Effector memory CD4-positive, alpha-beta T cell (primary cell): ENCODE measurements at regions not wholly inside any gene's neighbourhood (a gene's known extent, or its start where the extent isn't known, plus 50 kb on each side); places are given as distances from the start of the nearest gene placed in this dataset.

Source experiments
- DNase-seq, 3 donors: peaks; one replicate each; pipeline ENCODE4 v3.0.0-alpha.2; 2020
- H3K27ac ChIP-seq: 2 replicates; pipeline ENCODE4 v1.7.0; 2013; ENCODE audit warnings: mild to moderate bottlenecking, low read length, moderate library complexity; ENCODE audit not compliant: insufficient read depth, poor library complexity, severe bottlenecking
- H3K27me3 ChIP-seq: replicated peaks from 2 replicates; pipeline ENCODE4 v1.7.0; 2013; ENCODE audit warnings: mild to moderate bottlenecking, low read length; ENCODE audit not compliant: insufficient read depth, control insufficient read depth, poor library complexity, severe bottlenecking
- H3K36me3 ChIP-seq: 2 replicates; pipeline ENCODE4 v1.7.0; 2013; ENCODE audit warnings: mild to moderate bottlenecking, low read length, moderate library complexity; ENCODE audit not compliant: control insufficient read depth, insufficient read depth
- H3K4me1 ChIP-seq: 2 replicates; pipeline ENCODE4 v1.7.0; 2013; ENCODE audit warnings: low read length, mild to moderate bottlenecking; ENCODE audit not compliant: control insufficient read depth, insufficient read depth, poor library complexity, severe bottlenecking
- H3K4me3 ChIP-seq: 2 replicates; pipeline ENCODE4 v1.7.0; 2013; ENCODE audit warnings: low read length, low read depth, mild to moderate bottlenecking; ENCODE audit not compliant: insufficient read depth, poor library complexity, severe bottlenecking
- H3K9me3 ChIP-seq: 2 replicates; pipeline ENCODE4 v1.7.0; 2013; ENCODE audit warnings: mild to moderate bottlenecking, low read length, moderate library complexity; ENCODE audit not compliant: control insufficient read depth

GRCh38 chr6:164010441-164011103, 596.1 kb downstream of the QKI start:
- Histone ChIP-seq H3K9me3 (no peaks in the 10 kb centered on the region), H3K27me3 (no peaks in the 10 kb centered on the region), H3K4me3 (no peak overlapping the region), H3K36me3 (no peaks in the 10 kb centered on the region), H3K27ac (no peak overlapping the region), H3K4me1 (no peaks in the 10 kb centered on the region)
- DNase-seq: no peak

DNA sequence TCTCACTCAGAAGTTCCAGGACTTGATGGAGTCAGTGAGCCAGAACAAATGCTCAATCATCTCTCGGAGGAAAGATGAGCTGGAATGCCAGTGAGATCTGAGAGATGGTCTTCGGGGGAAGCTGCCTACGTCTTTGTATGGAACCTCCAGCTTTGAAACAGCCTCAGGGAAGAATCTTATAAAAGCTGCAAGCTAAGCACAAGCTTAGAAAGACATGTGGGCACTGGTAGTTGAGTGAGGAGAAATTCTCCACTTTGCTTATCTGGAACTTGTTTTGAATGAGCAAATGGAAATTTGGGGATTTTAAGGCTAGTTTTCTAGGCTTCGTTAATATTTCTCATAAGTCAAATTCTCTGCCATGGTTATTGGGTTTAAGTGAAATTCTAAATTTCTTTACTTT, 594.4 kb downstream of the QKI start:
- no peak for DNase-seq
- H3K4me3 ChIP-seq: no peak overlapping the region
- no peaks in the 10 kb centered on the region for H3K9me3 ChIP-seq
- no peak overlapping the region for H3K27ac ChIP-seq
- H3K4me1 ChIP-seq: no peaks in the 10 kb centered on the region
- H3K27me3 ChIP-seq: no peaks in the 10 kb centered on the region
- no peaks in the 10 kb centered on the region for H3K36me3 ChIP-seq

GRCh38 chr6:164007881-164008280, 593.4 kb downstream of the QKI start:
- no peaks in the 10 kb centered on the region for H3K36me3 ChIP-seq
- H3K9me3 ChIP-seq: no peaks in the 10 kb centered on the region
- no peak overlapping the region for H3K27ac ChIP-seq
- no peak overlapping the region for H3K4me3 ChIP-seq
- H3K27me3 ChIP-seq: no peaks in the 10 kb centered on the region
- DNase-seq: no peak
- H3K4me1 ChIP-seq: no peaks in the 10 kb centered on the region

DNA sequence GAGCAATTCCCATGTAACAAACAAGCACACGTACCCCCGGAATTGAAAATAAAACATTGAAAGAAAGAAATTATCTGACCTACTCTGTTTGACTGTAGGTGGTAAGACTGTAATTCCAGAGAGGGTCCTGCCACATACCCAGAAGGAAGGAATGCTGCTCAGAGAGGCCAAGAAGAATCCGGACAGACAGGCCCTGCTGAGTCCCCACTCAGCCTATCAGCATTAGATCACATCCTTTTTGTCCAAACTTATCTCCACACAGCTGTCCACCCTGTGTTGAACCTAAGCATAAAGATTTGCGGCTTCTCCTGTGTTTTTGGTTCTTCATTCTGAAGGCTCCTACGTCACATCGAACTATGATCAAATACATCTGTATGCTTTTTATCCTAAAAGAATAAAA, 591.9 kb downstream of the QKI start:
- no peaks in the 10 kb centered on the region for H3K27me3 ChIP-seq
- no peak for DNase-seq
- no peak overlapping the region for H3K27ac ChIP-seq
- no peak overlapping the region for H3K4me3 ChIP-seq
- H3K4me1 ChIP-seq: no peaks in the 10 kb centered on the region
- no peaks in the 10 kb centered on the region for H3K9me3 ChIP-seq
- H3K36me3 ChIP-seq: no peaks in the 10 kb centered on the region

- Histone ChIP-seq H3K9me3 (no peaks in the 10 kb centered on the region), H3K36me3 (no peaks in the 10 kb centered on the region), H3K27ac (no peak overlapping the region), H3K4me1 (no peaks in the 10 kb centered on the region), H3K4me3 (no peak overlapping the region), H3K27me3 (no peaks in the 10 kb centered on the region)
- no peak for DNase-seq
Observed at GRCh38 chr6:164005004-164005711, 590.6 kb downstream of the QKI start.

DNA sequence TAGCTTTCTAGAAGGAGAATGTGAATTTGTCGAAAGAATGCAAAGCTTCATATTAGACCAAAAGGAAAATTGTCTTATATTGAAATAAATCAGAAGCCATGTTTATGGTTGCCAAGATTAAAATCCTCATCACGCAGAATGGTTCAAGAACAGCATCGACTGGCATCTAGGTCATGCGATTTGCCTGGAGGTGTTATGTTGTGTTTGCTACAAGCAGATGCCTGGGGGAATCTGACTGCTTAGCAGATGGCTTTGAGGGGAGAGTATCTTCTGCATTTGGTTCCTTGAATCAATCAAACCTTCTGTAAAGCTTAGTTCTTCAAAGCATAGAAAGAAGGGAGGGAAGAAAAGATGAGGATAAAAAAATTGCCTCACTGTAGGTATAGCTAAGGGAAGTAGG, 585.8 kb downstream of the QKI start:
- Histone ChIP-seq H3K4me3 (no peak overlapping the region), H3K4me1 (no peaks in the 10 kb centered on the region), H3K27ac (no peak overlapping the region), H3K9me3 (no peaks in the 10 kb centered on the region), H3K27me3 (no peaks in the 10 kb centered on the region), H3K36me3 (no peaks in the 10 kb centered on the region)
- DNase-seq: no peak

DNA sequence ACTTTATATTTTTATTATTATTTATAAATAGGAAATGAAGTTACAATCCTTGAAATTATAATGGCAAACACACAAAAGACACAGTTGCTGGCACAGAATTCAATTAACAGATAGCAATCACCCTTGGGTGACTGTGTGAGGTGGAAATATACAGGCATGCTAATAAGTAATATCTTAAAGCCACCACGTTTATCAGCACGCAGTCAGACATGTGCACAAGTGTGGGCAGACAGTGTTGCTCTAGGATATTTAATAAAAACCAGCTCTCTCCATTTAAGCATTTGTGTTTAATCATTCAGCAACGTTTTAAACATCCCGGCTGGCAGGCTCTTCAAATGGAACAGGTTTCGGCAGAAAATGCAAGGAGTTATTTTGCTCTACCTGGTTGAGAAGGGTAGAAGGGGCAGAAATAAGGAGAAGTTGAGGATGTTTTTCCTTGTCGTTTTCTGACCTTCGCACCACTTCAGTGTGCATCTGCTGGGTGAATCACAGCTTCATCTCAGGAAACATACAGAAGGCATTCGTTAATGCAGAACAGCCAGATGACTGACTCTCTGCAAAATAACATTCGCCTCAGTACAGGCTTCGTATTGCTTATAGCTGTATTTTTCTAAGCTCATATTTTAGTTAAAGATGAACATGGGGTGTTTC, 585.1 kb downstream of the QKI start:
- no peaks in the 10 kb centered on the region for H3K36me3 ChIP-seq
- H3K4me1 ChIP-seq: no peaks in the 10 kb centered on the region
- DNase-seq: no peak
- H3K4me3 ChIP-seq: no peak overlapping the region
- H3K27me3 ChIP-seq: no peaks in the 10 kb centered on the region
- no peaks in the 10 kb centered on the region for H3K9me3 ChIP-seq
- no peak overlapping the region for H3K27ac ChIP-seq

DNA sequence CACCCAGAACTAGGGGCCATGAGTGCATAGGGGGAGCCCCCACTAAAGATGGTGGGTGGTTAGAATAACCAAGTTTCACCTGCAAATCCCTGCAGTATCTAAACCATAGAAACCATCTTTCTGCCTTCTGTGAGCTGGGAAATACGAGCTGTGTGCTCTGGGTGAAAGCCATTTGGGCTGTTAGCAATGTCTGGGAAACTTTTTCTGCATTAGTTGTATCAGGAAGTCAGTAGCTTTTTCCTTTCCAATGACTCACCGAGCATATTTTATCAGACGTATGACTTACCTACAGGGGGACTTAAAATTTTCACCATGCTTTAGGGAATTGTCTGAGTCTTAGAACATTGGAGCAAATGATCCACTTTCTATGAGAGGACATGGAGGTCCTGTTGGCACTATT, 584.0 kb downstream of the QKI start:
- no peak overlapping the region for H3K4me3 ChIP-seq
- no peak overlapping the region for H3K27ac ChIP-seq
- H3K36me3 ChIP-seq: no peaks in the 10 kb centered on the region
- no peaks in the 10 kb centered on the region for H3K4me1 ChIP-seq
- H3K9me3 ChIP-seq: no peaks in the 10 kb centered on the region
- H3K27me3 ChIP-seq: no peaks in the 10 kb centered on the region
- DNase-seq: no peak

GRCh38 chr6:163996491-163996890, 582.0 kb downstream of the QKI start:
- no peak for DNase-seq
- H3K4me3 ChIP-seq: no peak overlapping the region
- no peak overlapping the region for H3K27ac ChIP-seq
- H3K36me3 ChIP-seq: no peaks in the 10 kb centered on the region
- H3K27me3 ChIP-seq: no peaks in the 10 kb centered on the region
- H3K4me1 ChIP-seq: no peaks in the 10 kb centered on the region
- H3K9me3 ChIP-seq: no peaks in the 10 kb centered on the region

GRCh38 chr6:163994566-163994965, 580.0 kb downstream of the QKI start:
- Histone ChIP-seq H3K4me1 (no peaks in the 10 kb centered on the region), H3K27me3 (no peaks in the 10 kb centered on the region), H3K9me3 (no peaks in the 10 kb centered on the region), H3K4me3 (no peak overlapping the region), H3K36me3 (no peaks in the 10 kb centered on the region), H3K27ac (no peak overlapping the region)
- DNase-seq: no peak
